Colonic mucosa (tissue), 4 donors: ENCODE measurements at regions not wholly inside any gene's neighbourhood (a gene's known extent, or its start where the extent isn't known, plus 50 kb on each side); places are given as distances from the start of the nearest gene placed in this dataset.
A peak's percentile ranks its signal among the peaks of the same experiment; 100 is the strongest.

Experiments used
- DNase-seq: peaks from one replicate; pipeline ENCODE4 v3.0.0-alpha.2; 2020
- H3K27ac ChIP-seq: fragments of 200-600 bp; one replicate; pipeline ENCODE4 v1.8.0; 2021
- H3K27me3 ChIP-seq: fragments of 200-600 bp; one replicate; pipeline ENCODE4 v1.8.0; 2021
- H3K36me3 ChIP-seq: fragments of 200-600 bp; one replicate; pipeline ENCODE4 v1.8.0; 2021
- H3K4me1 ChIP-seq: fragments of 200-600 bp; one replicate; pipeline ENCODE4 v1.8.0; 2021; ENCODE audit warnings: mild to moderate bottlenecking
- H3K4me3 ChIP-seq: fragments of 200-600 bp; one replicate; pipeline ENCODE4 v1.8.0; 2021
- H3K9ac ChIP-seq, 2 donors: one replicate each; pipeline ENCODE4 v1.7.0; 2013; ENCODE audit warnings: control low read depth in 2 of 2, low read depth in 2 of 2, low read length in 2 of 2
- H3K9me3 ChIP-seq: fragments of 200-600 bp; one replicate; pipeline ENCODE4 v1.8.0; 2021
- intact Hi-C: fragments of 100-400 bp; cut with DNase I; formaldehyde crosslinking; loops from one replicate; pipeline ENCODE4 v1.14.1; 2022
- TF ChIP-seq, protein P1 (sequence below): fragments of 200-600 bp; IDR thresholded peaks from one replicate; pipeline ENCODE4 v1.8.0; 2022; ENCODE audit warnings: antibody characterized with exemption, mild to moderate bottlenecking
- donor health status: healthy.
- donor health status: DM: no; HTN: no; CAD: no.
- donor health status: DM: no; HTN: no; CAD: no.

DNA sequence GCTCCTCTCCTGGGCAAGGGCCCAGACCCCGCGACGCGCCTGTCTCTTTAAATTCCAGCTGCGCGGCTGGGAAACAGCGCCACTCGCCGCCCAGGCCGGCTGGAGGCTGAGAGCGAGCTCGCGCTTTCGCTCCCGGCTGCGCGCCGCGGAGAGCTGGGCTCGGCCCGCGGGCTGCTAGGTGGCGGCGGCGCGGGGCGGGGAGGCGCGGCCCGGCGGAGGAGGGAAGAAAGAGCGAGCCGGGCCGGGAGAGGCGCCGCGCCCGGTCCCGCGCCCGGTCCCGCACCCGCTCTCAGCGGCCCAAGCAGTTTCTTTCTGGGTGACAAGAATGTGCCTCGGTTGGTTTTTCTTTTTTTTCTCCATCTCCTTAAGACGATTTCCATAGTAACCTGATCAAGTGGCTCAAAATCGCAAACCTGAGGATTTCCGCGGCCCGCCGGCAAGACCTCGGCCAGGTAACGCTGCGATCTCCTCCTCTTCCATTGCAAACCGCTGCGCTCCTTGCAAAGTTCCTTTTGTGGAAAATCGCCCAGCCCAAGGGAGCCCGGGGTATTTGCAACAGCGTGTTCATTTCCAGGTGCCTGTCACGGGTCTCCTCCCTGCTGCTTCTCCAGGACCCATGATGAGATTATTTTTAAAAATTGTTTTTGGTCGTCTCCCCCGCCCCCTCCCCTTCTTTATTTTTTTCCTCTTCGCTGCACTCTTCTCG is 259.5 kb upstream of the E2F7 start:
- peaks cover 10% of the 10 kb centered on the region for H3K27me3 ChIP-seq
- H3K36me3 ChIP-seq = no peaks in the 10 kb centered on the region
- no peaks in the 10 kb centered on the region for H3K4me1 ChIP-seq
- peak overlapping the region in 1 of 2 donors; percentile 50 for H3K9ac ChIP-seq
- H3K27ac ChIP-seq = no peak overlapping the region
- intact Hi-C loops = loop anchor here (10.0 kb wide), 3 partner anchors 120 to 260 kb away; partner anchors contain the start of gene E2F7
- TF ChIP-seq, protein P1, sequence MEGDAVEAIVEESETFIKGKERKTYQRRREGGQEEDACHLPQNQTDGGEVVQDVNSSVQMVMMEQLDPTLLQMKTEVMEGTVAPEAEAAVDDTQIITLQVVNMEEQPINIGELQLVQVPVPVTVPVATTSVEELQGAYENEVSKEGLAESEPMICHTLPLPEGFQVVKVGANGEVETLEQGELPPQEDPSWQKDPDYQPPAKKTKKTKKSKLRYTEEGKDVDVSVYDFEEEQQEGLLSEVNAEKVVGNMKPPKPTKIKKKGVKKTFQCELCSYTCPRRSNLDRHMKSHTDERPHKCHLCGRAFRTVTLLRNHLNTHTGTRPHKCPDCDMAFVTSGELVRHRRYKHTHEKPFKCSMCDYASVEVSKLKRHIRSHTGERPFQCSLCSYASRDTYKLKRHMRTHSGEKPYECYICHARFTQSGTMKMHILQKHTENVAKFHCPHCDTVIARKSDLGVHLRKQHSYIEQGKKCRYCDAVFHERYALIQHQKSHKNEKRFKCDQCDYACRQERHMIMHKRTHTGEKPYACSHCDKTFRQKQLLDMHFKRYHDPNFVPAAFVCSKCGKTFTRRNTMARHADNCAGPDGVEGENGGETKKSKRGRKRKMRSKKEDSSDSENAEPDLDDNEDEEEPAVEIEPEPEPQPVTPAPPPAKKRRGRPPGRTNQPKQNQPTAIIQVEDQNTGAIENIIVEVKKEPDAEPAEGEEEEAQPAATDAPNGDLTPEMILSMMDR = no peak
- peak overlapping the region; percentile 38 for H3K4me3 ChIP-seq
- peak; percentile 70 for DNase-seq
- no peaks in the 10 kb centered on the region for H3K9me3 ChIP-seq

DNA sequence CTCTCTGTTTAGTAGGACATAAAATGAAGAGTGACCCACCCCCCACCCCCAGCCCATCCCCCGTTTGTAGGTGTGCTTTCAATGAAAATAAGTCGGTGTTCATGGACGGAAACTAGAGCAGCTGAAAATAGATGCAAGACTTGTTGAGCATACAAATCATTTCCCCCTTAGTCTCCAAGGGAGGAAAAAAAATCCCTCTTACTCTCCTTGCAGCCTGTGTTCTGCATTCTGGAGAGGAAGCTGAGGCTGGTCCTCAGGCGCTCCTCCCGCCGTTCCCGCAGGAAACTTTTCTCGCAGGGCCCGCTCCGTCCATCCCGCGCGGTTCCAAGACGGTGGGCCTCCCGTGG is 259.0 kb upstream of the E2F7 start:
- H3K36me3 ChIP-seq = no peaks in the 10 kb centered on the region
- peak overlapping the region in 1 of 2 donors; percentile 50 for H3K9ac ChIP-seq
- intact Hi-C loops = loop anchor here (10.0 kb wide), 3 partner anchors 120 to 260 kb away; partner anchors contain the start of gene E2F7
- H3K4me3 ChIP-seq = peak overlapping the region; percentile 38
- H3K9me3 ChIP-seq = no peaks in the 10 kb centered on the region
- no peak overlapping the region for H3K27ac ChIP-seq
- no peak for DNase-seq
- TF ChIP-seq, protein P1 = no peak
- no peaks in the 10 kb centered on the region for H3K4me1 ChIP-seq
- peaks cover 10% of the 10 kb centered on the region for H3K27me3 ChIP-seq

GRCh38 chr12:77323788-77324415 is 258.5 kb upstream of the E2F7 start:
- Histone ChIP-seq H3K9me3 (no peaks in the 10 kb centered on the region), H3K27ac (no peak overlapping the region), H3K36me3 (no peaks in the 10 kb centered on the region), H3K4me1 (no peaks in the 10 kb centered on the region), H3K27me3 (peaks cover 10% of the 10 kb centered on the region), H3K4me3 (no peak overlapping the region), H3K9ac (no peak overlapping the region)
- no peak for DNase-seq
- intact Hi-C loops = loop anchor here (10.0 kb wide), 3 partner anchors 119 to 259 kb away; partner anchors contain the start of gene E2F7
- TF ChIP-seq, protein P1 = no peak

- Histone ChIP-seq H3K9ac (no peak overlapping the region), H3K4me3 (no peak overlapping the region), H3K4me1 (no peaks in the 10 kb centered on the region), H3K36me3 (no peaks in the 10 kb centered on the region), H3K27ac (no peak overlapping the region), H3K27me3 (no peaks in the 10 kb centered on the region), H3K9me3 (no peaks in the 10 kb centered on the region)
- DNase-seq = no peak
- intact Hi-C loops = no loop called here
- TF ChIP-seq, protein P1 = no peak
These were observed 253.8 kb upstream of the E2F7 start for GRCh38 chr12:77319166-77319565.

GRCh38 chr12:77315407-77315806 is 250.0 kb upstream of the E2F7 start:
- Histone ChIP-seq H3K4me3 (no peak overlapping the region), H3K27ac (no peak overlapping the region), H3K4me1 (no peaks in the 10 kb centered on the region), H3K9ac (no peak overlapping the region), H3K27me3 (no peaks in the 10 kb centered on the region), H3K36me3 (no peaks in the 10 kb centered on the region), H3K9me3 (no peaks in the 10 kb centered on the region)
- intact Hi-C loops = no loop called here
- TF ChIP-seq, protein P1 = no peak
- DNase-seq = no peak
